ACC112 (cell line): ENCODE measurements at regions not wholly inside any gene's neighbourhood (a gene's known extent, or its start where the extent isn't known, plus 50 kb on each side); places are given as distances from the start of the nearest gene placed in this dataset.
"Not testable (repeated sequence)": the region's sequence is repeated elsewhere in the genome, so short reads cannot be mapped to it uniquely, and the experiment has no call there.

Source experiments
- H2AFZ ChIP-seq: fragments of 200-600 bp; sonication (generic); one replicate; pipeline ENCODE4 v1.6.0; 2017; ENCODE audit warnings: antibody characterized with exemption, low read length; ENCODE audit not compliant: unreplicated experiment
- H3K27ac ChIP-seq: fragments of 200-600 bp; sonication (generic); 2 replicates; pipeline ENCODE4 v1.5.1; 2014; ENCODE audit warnings: low read depth, mild to moderate bottlenecking, antibody characterized with exemption, low read length, moderate library complexity
- H3K27me3 ChIP-seq: fragments of 200-600 bp; sonication (generic); 2 replicates; pipeline ENCODE4 v1.6.1; 2014; ENCODE audit warnings: mild to moderate bottlenecking, antibody characterized with exemption, low read length, moderate library complexity, mixed read lengths; ENCODE audit not compliant: insufficient read depth
- H3K36me3 ChIP-seq: fragments of 200-600 bp; sonication (generic); 2 replicates; pipeline ENCODE4 v1.6.1; 2016; ENCODE audit warnings: mild to moderate bottlenecking, antibody characterized with exemption, low read length, moderate library complexity, mixed read lengths; ENCODE audit not compliant: insufficient read depth
- H3K4me1 ChIP-seq: fragments of 200-600 bp; sonication (generic); one replicate; pipeline ENCODE4 v1.6.1; 2016; ENCODE audit warnings: low read length, mixed read lengths; ENCODE audit not compliant: insufficient read depth, unreplicated experiment, control insufficient read depth
- H3K4me3 ChIP-seq: fragments of 200-600 bp; sonication (generic); 2 replicates; pipeline ENCODE4 v1.5.1; 2014; ENCODE audit warnings: mild to moderate bottlenecking, low read depth, low read length
- H3K79me2 ChIP-seq: fragments of 200-600 bp; sonication (generic); one replicate; pipeline ENCODE4 v1.6.0; 2016; ENCODE audit warnings: low read length; ENCODE audit not compliant: control insufficient read depth, unreplicated experiment, insufficient read depth

- Histone ChIP-seq H3K36me3 (no peaks in the 10 kb centered on the region), H2AFZ (no peak overlapping the region), H3K4me3 (no peak overlapping the region), H3K27ac (no peak overlapping the region), H3K27me3 (no peaks in the 10 kb centered on the region), H3K79me2 (no peaks in the 10 kb centered on the region), H3K4me1 (no peaks in the 10 kb centered on the region)
These were observed 548.5 kb upstream of the NRP1 start for GRCh38 chr10:33882996-33883395.

GRCh38 chr10:33880291-33880690 lies 545.8 kb upstream of the NRP1 start:
- H3K27ac ChIP-seq = no peak overlapping the region
- H3K27me3 ChIP-seq = no peaks in the 10 kb centered on the region
- no peaks in the 10 kb centered on the region for H3K4me1 ChIP-seq
- H3K36me3 ChIP-seq = no peaks in the 10 kb centered on the region
- H3K4me3 ChIP-seq = no peak overlapping the region
- no peaks in the 10 kb centered on the region for H3K79me2 ChIP-seq
- no peak overlapping the region for H2AFZ ChIP-seq

DNA sequence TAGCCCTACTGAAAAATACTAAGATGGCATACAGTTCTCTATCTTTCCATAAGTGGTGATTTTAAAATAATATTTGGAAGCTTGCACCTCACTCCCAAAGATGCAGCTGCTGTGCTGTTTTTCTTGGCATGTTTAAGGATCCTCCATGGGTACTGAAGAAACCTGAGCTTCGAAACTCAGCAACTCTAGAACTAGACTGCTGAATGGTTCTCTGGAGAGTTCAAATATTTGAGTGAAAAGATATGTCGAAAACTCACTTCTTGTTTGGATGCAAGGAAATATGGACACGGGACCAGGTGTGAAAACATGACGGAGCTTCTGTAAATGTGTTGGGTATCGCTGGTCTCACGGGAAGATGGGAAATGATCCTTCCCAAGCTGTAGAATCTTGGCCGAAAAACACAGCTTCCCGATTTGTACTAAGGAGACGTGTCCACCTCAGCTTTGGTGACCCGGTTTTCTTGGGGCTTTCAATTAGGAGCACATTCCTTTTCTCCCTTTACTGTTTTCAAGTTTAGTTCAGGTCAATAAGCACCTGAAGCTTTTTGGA lies 543.8 kb upstream of the NRP1 start:
- Histone ChIP-seq H3K27me3 (no peaks in the 10 kb centered on the region), H3K27ac (no peak overlapping the region), H3K4me1 (no peaks in the 10 kb centered on the region), H3K4me3 (no peak overlapping the region), H3K79me2 (no peaks in the 10 kb centered on the region), H3K36me3 (no peaks in the 10 kb centered on the region), H2AFZ (no peak overlapping the region)

DNA sequence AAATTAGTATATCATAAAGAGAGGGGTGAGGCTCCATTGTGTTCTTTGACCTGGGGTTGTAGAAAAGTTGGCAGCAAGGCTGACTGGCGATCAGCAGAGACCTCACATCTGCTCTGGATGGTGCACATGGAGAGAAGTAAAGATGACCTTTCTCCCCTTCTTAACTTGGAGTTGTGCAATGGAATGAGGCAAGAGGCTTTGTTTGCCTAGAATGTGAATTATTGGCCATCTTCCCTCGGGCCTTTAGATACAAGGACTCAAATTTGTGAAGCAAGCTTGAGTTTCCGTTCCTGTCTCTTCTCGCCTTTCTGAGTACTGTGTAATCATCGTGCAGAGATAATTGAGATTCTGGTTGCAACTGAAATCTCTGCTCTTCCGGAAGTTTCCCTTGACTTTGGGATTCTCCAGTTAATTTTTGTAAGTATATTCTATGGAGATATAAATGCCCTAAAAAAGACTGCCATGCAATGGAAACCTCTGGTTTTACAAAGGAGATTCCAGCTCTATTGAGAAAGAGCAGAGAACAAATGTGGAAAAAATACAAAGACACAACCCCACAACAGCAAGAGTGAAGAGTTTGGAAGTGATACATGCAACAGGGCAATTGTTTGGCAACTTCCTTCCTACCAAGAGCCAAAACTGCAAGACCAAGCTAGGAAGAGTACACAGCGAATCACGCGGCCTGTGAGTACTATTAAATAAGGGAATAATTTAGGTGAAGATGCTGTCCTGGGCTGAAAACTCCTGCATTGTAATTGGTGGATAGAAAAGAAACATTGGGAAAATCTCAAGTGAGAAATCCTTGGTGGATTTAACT lies 542.3 kb upstream of the NRP1 start:
- Histone ChIP-seq H3K4me1 (no peaks in the 10 kb centered on the region), H3K27ac (no peak overlapping the region), H2AFZ (no peak overlapping the region), H3K4me3 (no peak overlapping the region), H3K36me3 (no peaks in the 10 kb centered on the region), H3K27me3 (no peaks in the 10 kb centered on the region), H3K79me2 (no peaks in the 10 kb centered on the region)

GRCh38 chr10:33875924-33876583 lies 541.6 kb upstream of the NRP1 start:
- Histone ChIP-seq H3K36me3 (no peaks in the 10 kb centered on the region), H3K27me3 (no peaks in the 10 kb centered on the region), H3K4me1 (no peaks in the 10 kb centered on the region), H3K79me2 (no peaks in the 10 kb centered on the region), H2AFZ (no peak overlapping the region), H3K27ac (no peak overlapping the region), H3K4me3 (no peak overlapping the region)

DNA sequence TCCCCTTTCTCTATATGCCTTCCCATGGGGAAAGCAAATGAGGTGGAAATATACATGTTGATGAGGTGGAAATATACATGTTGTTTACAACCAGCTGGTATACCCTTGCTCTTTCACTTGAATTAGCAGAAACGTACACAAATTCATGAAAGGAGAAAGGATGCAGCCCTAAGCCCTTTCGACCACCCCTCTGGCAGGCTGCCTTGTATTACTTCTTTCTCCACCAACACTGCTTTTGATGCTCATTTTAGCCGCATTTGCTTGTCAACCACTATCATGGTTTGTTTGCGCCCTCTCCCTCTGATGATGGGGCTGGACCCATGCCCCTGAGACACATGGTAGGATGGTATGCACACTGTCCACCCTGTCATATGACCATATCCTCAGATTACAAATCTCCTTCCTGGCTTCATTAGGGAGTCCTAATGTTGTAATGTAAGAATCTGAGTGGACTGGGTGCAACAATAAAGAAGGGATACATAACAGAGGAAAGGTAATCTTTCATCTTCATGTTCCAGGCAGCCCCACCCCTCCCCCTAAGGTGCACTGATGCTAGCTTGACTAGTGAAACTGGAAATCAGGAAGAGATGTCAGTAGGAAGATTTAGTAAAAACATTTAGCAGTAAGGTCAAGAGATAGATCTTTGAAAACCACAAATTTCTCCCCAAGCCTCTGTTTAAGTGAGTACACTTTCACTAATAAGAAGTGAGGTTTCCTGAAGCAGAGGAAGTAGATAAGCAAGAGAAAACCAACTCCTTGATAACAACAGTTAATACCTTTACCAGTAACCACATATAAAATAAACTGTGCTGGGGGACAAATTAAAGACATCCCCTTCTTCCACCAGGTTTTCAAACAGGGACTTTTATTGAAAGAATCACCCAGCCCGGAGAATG lies 536.8 kb upstream of the NRP1 start:
- Histone ChIP-seq H3K27me3 (peaks cover 16% of the 10 kb centered on the region), H2AFZ (no peak overlapping the region), H3K27ac (no peak overlapping the region), H3K4me3 (no peak overlapping the region), H3K36me3 (no peaks in the 10 kb centered on the region), H3K4me1 (no peaks in the 10 kb centered on the region), H3K79me2 (no peaks in the 10 kb centered on the region)

GRCh38 chr10:33869481-33869880 lies 535.0 kb upstream of the NRP1 start:
- Histone ChIP-seq H3K4me3 (no peak overlapping the region), H2AFZ (no peak overlapping the region), H3K36me3 (no peaks in the 10 kb centered on the region), H3K27me3 (peaks cover 16% of the 10 kb centered on the region), H3K27ac (no peak overlapping the region), H3K79me2 (no peaks in the 10 kb centered on the region), H3K4me1 (no peaks in the 10 kb centered on the region)

- no peak overlapping the region for H2AFZ ChIP-seq
- H3K4me3 ChIP-seq = no peak overlapping the region
- H3K27ac ChIP-seq = no peak overlapping the region
- H3K4me1 ChIP-seq = no peaks in the 10 kb centered on the region
- H3K36me3 ChIP-seq = no peaks in the 10 kb centered on the region
- peaks cover 16% of the 10 kb centered on the region for H3K27me3 ChIP-seq
- H3K79me2 ChIP-seq = no peaks in the 10 kb centered on the region
These were observed 534.6 kb upstream of the NRP1 start for GRCh38 chr10:33869028-33869427.

GRCh38 chr10:33867199-33867789 lies 532.8 kb upstream of the NRP1 start:
- H3K27ac ChIP-seq, H3K36me3 ChIP-seq, H3K4me3 ChIP-seq, H2AFZ ChIP-seq, H3K4me1 ChIP-seq, H3K79me2 ChIP-seq: not testable (repeated sequence)
- H3K27me3 ChIP-seq = peaks cover 16% of the 10 kb centered on the region

GRCh38 chr10:33863352-33863751 lies 528.9 kb upstream of the NRP1 start:
- Histone ChIP-seq H3K27ac (no peak overlapping the region), H3K27me3 (peaks cover 4% of the 10 kb centered on the region; the same call in 1 of the 2 replicates), H3K4me1 (no peaks in the 10 kb centered on the region), H3K36me3 (no peaks in the 10 kb centered on the region), H2AFZ (no peak overlapping the region), H3K79me2 (no peaks in the 10 kb centered on the region), H3K4me3 (no peak overlapping the region)
